BJ (cell line): ENCODE measurements at regions not wholly inside any gene's neighbourhood (a gene's known extent, or its start where the extent isn't known, plus 50 kb on each side); places are given as distances from the start of the nearest gene placed in this dataset.
"Not testable (repeated sequence)": the region's sequence is repeated elsewhere in the genome, so short reads cannot be mapped to it uniquely, and the experiment has no call there.

ENCODE experiments used
- CTCF ChIA-PET: fragments of 350-600 bp; formaldehyde crosslinking; extraction: SDS; loops from one replicate; lab custom pipeline; 2021; ENCODE audit warnings: antibody characterized with exemption, inconsistent platforms; lab: Yijun Ruan, JAX
- POLR2A ChIA-PET: fragments of 300-600 bp; sonication (Branson Sonifier 250); formaldehyde crosslinking; extraction: SDS; loops from one replicate; lab custom pipeline; 2021; ENCODE audit warnings: antibody characterized with exemption; lab: Charles Lee
- DNase-seq: peaks from one replicate; pipeline ENCODE4 v3.0.0-alpha.2; 2011; ENCODE audit warnings: low read depth
- H3K27me3 ChIP-seq: 2 replicates; pipeline ENCODE4 v1.6.0; 2011; ENCODE audit warnings: low read length; ENCODE audit not compliant: control insufficient read depth, insufficient read depth
- H3K36me3 ChIP-seq: 2 replicates; pipeline ENCODE4 v1.5.1; 2011; ENCODE audit warnings: low read length; ENCODE audit not compliant: control insufficient read depth, insufficient read depth
- H3K4me3 ChIP-seq: 2 replicates; pipeline ENCODE4 v1.5.1; 2011; ENCODE audit warnings: low read depth, mild to moderate bottlenecking, control low read depth, low read length
- TF ChIP-seq, protein P1 (sequence below): IDR thresholded peaks from 2 replicates; pipeline ENCODE4 v1.5.1; 2011; ENCODE audit warnings: low read depth, mild to moderate bottlenecking, control low read depth, inconsistent platforms, low read length, moderate library complexity; ENCODE audit not compliant: insufficient read depth

DNA sequence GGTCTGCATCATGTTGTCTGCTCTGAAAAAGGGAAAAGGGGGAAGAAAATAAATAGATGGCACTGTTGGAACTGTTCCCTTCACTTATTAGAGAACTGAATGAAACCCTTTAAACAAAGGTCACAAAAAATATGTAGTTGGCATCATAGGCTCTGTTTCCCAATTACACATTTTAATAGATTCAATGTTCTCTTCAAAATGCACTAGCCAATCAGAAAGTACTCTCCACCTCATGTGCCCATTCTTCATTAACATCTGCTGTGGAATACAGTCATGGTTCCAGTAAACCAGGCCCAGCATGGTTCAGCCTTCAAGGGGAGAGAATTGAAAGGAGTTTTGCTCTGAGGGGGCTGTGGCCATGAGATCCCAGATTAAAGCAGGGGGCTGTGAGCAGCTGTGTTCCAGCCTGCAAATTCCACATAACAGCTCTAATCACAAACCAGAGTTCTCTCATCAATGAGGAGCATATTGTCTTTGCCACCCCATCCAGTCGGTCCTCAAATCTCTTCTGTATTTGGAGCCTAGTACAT, 165.9 kb upstream of the CREB1 start:
- Histone ChIP-seq H3K4me3 (no peak overlapping the region), H3K36me3 (no peaks in the 10 kb centered on the region), H3K27me3 (no peaks in the 10 kb centered on the region)
- no peak for DNase-seq
- ChIA-PET POLR2A (no interaction called here), CTCF (interaction anchor here (0.8 to 1.1 kb wide), 2 partner anchors 11 to 26 kb away, joined by 3 to 4 read pairs; no protein-coding TSS in a partner anchor)
- TF ChIP-seq, protein P1, sequence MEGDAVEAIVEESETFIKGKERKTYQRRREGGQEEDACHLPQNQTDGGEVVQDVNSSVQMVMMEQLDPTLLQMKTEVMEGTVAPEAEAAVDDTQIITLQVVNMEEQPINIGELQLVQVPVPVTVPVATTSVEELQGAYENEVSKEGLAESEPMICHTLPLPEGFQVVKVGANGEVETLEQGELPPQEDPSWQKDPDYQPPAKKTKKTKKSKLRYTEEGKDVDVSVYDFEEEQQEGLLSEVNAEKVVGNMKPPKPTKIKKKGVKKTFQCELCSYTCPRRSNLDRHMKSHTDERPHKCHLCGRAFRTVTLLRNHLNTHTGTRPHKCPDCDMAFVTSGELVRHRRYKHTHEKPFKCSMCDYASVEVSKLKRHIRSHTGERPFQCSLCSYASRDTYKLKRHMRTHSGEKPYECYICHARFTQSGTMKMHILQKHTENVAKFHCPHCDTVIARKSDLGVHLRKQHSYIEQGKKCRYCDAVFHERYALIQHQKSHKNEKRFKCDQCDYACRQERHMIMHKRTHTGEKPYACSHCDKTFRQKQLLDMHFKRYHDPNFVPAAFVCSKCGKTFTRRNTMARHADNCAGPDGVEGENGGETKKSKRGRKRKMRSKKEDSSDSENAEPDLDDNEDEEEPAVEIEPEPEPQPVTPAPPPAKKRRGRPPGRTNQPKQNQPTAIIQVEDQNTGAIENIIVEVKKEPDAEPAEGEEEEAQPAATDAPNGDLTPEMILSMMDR: no peak

DNA sequence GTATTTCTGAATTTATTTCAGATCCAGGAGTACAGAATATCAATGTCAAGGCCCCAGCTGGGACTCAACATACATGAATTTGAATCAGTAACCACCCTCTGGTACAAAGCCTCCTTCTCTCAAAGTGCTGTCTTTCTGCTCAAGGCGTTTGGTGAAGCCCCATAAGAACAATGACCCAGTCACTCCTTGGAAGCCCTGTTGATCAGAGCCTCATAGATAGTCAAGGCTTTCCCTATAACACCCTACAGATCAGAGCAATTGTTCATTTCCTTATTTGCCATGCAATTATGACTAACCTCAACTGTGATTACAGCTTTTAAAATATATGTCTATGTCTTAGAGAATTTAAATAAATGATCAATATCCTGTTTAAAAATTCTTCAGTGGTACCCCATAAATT, 159.1 kb upstream of the CREB1 start:
- POLR2A ChIA-PET: no interaction called here
- CTCF ChIA-PET: no interaction called here
- H3K27me3 ChIP-seq: no peaks in the 10 kb centered on the region
- TF ChIP-seq, protein P1: no peak
- no peak for DNase-seq
- H3K36me3 ChIP-seq: no peaks in the 10 kb centered on the region
- no peak overlapping the region for H3K4me3 ChIP-seq

DNA sequence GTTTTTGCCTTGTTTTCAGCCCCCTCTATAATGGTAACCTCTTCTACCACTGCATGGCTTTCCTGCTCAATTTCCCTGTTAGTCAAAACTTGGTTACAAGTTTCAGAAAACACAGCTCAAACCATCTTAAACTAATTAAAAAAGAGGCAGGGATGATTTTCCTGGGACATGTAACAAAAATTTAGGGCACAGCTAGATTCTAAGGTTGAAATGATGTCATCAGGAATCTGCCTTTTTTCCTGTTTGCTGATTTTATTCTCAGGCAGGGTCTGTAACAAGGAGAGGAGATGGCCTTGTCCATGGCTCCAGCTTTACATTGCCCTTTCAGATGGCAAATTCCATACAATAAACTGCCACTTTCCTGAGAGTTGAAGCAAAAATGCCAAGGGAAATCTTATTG, 157.9 kb upstream of the CREB1 start:
- H3K27me3 ChIP-seq: no peaks in the 10 kb centered on the region
- TF ChIP-seq, protein P1: no peak
- ChIA-PET POLR2A (no interaction called here), CTCF (no interaction called here)
- H3K36me3 ChIP-seq: no peaks in the 10 kb centered on the region
- no peak overlapping the region for H3K4me3 ChIP-seq
- no peak for DNase-seq

DNA sequence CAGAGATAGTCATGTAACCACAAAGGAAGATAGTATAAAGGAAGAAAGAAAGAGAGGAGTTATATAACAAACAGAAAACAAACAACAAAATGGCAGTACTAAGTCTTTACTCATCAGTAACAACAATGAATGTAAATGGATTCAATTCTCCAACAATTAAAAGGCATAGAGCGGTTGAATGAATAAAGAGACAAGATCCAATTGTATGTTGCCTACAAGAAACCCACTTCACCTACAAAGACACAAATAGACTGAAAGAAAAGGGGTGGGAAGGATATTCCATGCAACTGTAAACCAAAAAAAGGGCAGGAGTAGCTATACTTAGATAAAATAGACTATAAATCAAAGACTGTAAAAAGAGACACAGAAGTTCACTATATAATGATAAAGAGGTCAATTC, 157.3 kb upstream of the CREB1 start:
- H3K27me3 ChIP-seq: no peaks in the 10 kb centered on the region
- H3K4me3 ChIP-seq: no peak overlapping the region
- DNase-seq: no peak
- TF ChIP-seq, protein P1: no peak
- POLR2A ChIA-PET: no interaction called here
- CTCF ChIA-PET: no interaction called here
- no peaks in the 10 kb centered on the region for H3K36me3 ChIP-seq

DNA sequence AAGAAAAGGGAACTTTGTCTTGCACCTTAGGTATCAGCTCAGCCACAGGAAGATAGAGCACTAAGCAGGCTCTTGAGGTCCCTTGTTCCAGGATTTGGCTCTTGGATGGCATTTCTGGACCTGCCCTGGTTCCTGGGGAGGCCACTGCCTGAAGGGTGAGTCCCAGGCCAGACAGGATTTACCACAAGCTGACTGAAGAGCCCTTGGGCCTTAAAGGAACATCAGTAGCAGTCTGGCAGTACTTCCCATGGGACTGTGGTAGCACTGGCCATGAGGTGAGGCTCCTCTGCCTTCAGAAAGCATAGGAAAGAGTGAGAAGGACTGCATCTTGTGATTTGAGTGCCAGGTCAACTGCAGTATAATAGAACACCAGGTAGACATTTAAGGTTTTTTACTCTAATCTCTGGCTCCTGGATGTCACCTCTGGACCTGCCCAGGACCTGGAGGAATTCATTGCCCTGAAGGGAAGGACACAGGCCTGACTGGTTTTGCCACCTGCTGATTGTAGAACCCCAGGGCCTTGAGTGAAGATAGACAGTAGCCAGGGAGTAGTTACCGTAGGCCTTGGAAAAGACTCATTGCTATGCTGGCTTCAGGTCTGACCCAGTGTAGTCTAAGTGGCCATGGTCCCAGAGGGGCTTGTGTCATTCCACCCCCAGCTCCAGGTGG, 154.4 kb upstream of the CREB1 start:
- TF ChIP-seq, protein P1: no peak
- CTCF ChIA-PET: no interaction called here
- H3K36me3 ChIP-seq: no peaks in the 10 kb centered on the region
- DNase-seq: no peak
- no peaks in the 10 kb centered on the region for H3K27me3 ChIP-seq
- POLR2A ChIA-PET: no interaction called here
- H3K4me3 ChIP-seq: no peak overlapping the region

DNA sequence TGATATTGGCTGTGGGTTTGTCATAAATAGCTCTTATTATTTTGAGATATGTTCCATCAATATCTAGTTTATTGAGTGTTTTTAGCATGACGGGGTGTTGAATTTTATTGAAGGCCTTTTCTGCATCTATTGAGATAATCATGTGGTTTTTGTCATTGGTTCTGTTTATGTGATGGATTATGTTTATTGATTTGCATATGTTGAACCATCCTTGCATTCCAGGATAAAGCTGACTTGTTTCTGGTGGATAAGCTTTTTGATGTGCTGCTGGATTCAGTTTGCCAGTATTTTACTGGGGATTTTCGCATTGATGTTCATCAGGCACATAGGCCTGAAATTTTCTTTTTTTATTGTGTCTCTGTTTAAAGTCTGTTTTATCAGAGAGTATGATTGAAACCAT, 151.1 kb upstream of the CREB1 start:
- CTCF ChIA-PET, DNase-seq, H3K36me3 ChIP-seq, H3K27me3 ChIP-seq, POLR2A ChIA-PET, H3K4me3 ChIP-seq: not testable (repeated sequence)
